ENCODE measurements at regions not wholly inside any gene's neighbourhood (a gene's known extent, or its start where the extent isn't known, plus 50 kb on each side); places are given as distances from the start of the nearest gene placed in this dataset.

- TF ChIP-seq, protein P1, sequence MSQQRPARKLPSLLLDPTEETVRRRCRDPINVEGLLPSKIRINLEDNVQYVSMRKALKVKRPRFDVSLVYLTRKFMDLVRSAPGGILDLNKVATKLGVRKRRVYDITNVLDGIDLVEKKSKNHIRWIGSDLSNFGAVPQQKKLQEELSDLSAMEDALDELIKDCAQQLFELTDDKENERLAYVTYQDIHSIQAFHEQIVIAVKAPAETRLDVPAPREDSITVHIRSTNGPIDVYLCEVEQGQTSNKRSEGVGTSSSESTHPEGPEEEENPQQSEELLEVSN (IDR thresholded peaks at IDR 0.05) = no peak
- no peak for TF ChIP-seq CTCF (IDR thresholded peaks at IDR 0.05; ENCODE audit: control extremely low read depth in 1 of 3, insufficient read depth in 1 of 3, low read depth in 1 of 3, low read length in 3 of 3)
- TF ChIP-seq SRF (IDR thresholded peaks at IDR 0.05; ENCODE audit: low read depth, low read length) = no peak
- no peak for TF ChIP-seq JUND (IDR thresholded peaks at IDR 0.05; ENCODE audit: low read length)
- no peak for TF ChIP-seq EZH2 (IDR thresholded peaks at IDR 0.05; ENCODE audit: low read depth, low read length, severe bottlenecking)
- TF ChIP-seq ATF2 (IDR thresholded peaks at IDR 0.05; ENCODE audit: low read length) = no peak
- no peak for TF ChIP-seq RXRA (IDR thresholded peaks at IDR 0.05; ENCODE audit: insufficient read depth, low read depth, low read length)
- no peak for TF ChIP-seq BRCA1 (IDR thresholded peaks at IDR 0.05; ENCODE audit: low read depth, low read length)
- no peak for TF ChIP-seq POLR2A (IDR thresholded peaks at IDR 0.05; ENCODE audit: control extremely low read depth in 1 of 2, low read depth in 2 of 2, low read length in 2 of 2)
Observed at GRCh38 chr2:240346015-240346752, 89.3 kb upstream of the GPC1 start.

Measured in H1 (cell line).